Ovary (tissue), 3 donors: ENCODE measurements at regions not wholly inside any gene's neighbourhood (a gene's known extent, or its start where the extent isn't known, plus 50 kb on each side); places are given as distances from the start of the nearest gene placed in this dataset.

ENCODE experiments used
- EP300 ChIP-seq: sonication (generic); formaldehyde crosslinking; IDR thresholded peaks from one replicate; pipeline ENCODE4 v1.6.1; 2017; ENCODE audit warnings: antibody characterized with exemption
- POLR2A ChIP-seq: fragments of 450-650 bp; IDR thresholded peaks from one replicate; pipeline ENCODE4 v1.6.1; 2017; ENCODE audit warnings: antibody characterized with exemption, mild to moderate bottlenecking, moderate library complexity
- TF ChIP-seq, protein P1 (sequence below), 3 donors: fragments of 450-650 bp in 2 of 3; fragments of 200-600 bp in 1 of 3; IDR thresholded peaks; one replicate each; pipeline versions ENCODE4 v1.5.1 to v1.8.0; 2016 to 2022; ENCODE audit warnings: antibody characterized with exemption in 3 of 3, mild to moderate bottlenecking in 1 of 3
- donor health status: DM: no; HTN: no; CAD: no.

DNA sequence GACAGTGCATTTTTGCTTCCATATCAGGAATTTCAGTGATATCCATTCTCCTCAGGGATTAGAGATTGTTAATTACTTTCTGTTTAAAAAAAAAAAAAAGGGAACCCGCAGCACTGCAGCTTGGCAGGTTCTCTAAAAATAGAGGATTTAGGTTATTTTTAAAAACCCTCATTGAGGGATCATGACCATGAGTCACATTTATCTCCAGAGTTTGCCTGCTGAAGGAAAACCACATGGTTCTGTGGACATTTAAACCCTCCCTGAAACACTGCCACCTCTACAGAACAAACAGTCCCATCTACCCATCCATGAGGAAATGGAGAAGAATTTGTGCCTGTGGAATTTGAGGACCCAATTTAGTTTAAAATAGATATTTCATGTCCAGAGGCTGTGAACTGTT is 66.2 kb upstream of the UBE2E1 start:
- TF ChIP-seq POLR2A (no peak), EP300 (no peak)
- TF ChIP-seq, protein P1, sequence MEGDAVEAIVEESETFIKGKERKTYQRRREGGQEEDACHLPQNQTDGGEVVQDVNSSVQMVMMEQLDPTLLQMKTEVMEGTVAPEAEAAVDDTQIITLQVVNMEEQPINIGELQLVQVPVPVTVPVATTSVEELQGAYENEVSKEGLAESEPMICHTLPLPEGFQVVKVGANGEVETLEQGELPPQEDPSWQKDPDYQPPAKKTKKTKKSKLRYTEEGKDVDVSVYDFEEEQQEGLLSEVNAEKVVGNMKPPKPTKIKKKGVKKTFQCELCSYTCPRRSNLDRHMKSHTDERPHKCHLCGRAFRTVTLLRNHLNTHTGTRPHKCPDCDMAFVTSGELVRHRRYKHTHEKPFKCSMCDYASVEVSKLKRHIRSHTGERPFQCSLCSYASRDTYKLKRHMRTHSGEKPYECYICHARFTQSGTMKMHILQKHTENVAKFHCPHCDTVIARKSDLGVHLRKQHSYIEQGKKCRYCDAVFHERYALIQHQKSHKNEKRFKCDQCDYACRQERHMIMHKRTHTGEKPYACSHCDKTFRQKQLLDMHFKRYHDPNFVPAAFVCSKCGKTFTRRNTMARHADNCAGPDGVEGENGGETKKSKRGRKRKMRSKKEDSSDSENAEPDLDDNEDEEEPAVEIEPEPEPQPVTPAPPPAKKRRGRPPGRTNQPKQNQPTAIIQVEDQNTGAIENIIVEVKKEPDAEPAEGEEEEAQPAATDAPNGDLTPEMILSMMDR (IDR thresholded peaks at IDR 0.05) = no peak
